AG04450 (cell line): ENCODE measurements at regions not wholly inside any gene's neighbourhood (a gene's known extent, or its start where the extent isn't known, plus 50 kb on each side); places are given as distances from the start of the nearest gene placed in this dataset.

Experiments
- CTCF ChIA-PET: fragments of 300-600, 350-600 bp; formaldehyde crosslinking; extraction: SDS; loops from one replicate; lab custom pipeline; 2022; ENCODE audit warnings: antibody characterized with exemption, inconsistent platforms; lab: Charles Lee
- POLR2A ChIA-PET: fragments of 350-600 bp; formaldehyde crosslinking; extraction: SDS; loops from one replicate; lab custom pipeline; 2021; ENCODE audit warnings: antibody characterized with exemption, inconsistent platforms; lab: Yijun Ruan, JAX
- DNase-seq: peaks from one replicate; pipeline ENCODE4 v3.0.0-alpha.2; 2011; ENCODE audit warnings: low read depth, low spot score
- H3K27ac ChIP-seq: one replicate; pipeline ENCODE4 v1.5.1; 2012; ENCODE audit warnings: low read depth, low read length, control low read depth
- H3K27me3 ChIP-seq: one replicate; pipeline ENCODE4 v1.6.0; 2012; ENCODE audit warnings: low read length; ENCODE audit not compliant: control insufficient read depth, insufficient read depth
- H3K4me3 ChIP-seq: 2 replicates; pipeline ENCODE4 v1.5.1; 2011; ENCODE audit warnings: mild to moderate bottlenecking, low read depth, low read length, control low read depth
- H3K9me3 ChIP-seq: 2 replicates; pipeline ENCODE4 v1.5.1; 2012; ENCODE audit warnings: low read length; ENCODE audit not compliant: control insufficient read depth, insufficient read depth
- CTCF ChIP-seq: IDR thresholded peaks from 2 replicates; pipeline ENCODE4 v1.5.1; 2011; ENCODE audit warnings: low read depth, low read length, control low read depth, inconsistent platforms

DNA sequence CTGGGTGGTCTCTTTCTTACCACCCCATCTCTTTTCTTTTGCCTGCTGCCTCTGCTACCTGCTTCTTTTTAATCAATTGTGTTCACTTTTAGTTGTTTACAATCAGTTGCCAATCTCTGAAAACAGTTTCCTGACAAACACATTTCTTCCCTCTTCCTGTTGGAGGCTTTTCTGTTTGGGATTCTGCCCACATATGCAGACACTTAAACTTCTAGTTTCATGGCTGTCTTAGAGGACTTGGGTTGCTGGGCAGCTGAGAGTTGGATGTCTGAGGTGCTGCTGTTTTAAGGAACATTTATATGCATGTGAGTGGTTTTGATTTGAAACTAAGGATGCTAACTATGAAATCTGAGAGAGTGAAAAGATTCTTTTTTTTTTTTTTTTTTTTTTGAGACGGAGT is 112.3 kb upstream of the LIMCH1 start:
- POLR2A ChIA-PET: no interaction called here

DNA sequence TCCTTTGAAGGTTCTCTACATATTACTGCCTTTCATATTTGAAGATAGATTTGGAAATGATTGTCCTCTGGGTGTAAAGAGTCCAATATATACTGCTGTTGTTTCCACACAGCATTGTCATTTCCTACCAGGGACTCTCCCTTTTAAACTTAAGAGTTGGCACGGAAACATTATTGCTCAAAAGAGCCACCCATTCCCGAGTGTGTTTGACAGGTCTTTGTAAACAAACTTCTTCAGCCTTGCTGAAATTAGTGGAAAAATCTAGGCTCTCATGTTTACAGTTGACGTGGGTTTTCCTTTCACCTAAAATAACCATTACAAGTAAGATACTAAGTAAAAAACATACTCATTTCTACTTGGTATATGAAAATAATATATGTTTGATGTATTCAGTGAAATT is 111.4 kb upstream of the LIMCH1 start:
- H3K9me3 ChIP-seq: no peaks in the 10 kb centered on the region
- H3K27ac ChIP-seq: no peak overlapping the region
- no peak for DNase-seq
- CTCF ChIA-PET: interaction anchor here (0.7 kb wide), 1 partner anchor 235 kb away, joined by 3 read pairs; no protein-coding TSS in a partner anchor
- TF ChIP-seq CTCF: no peak
- POLR2A ChIA-PET: no interaction called here
- peaks cover 7% of the 10 kb centered on the region for H3K27me3 ChIP-seq
- no peak overlapping the region for H3K4me3 ChIP-seq

More for the DNA sequence above, 112.3 kb upstream of the LIMCH1 start:
- TF ChIP-seq CTCF: no peak
- CTCF ChIA-PET: interaction anchor here (0.7 kb wide), 1 partner anchor 236 kb away, joined by 3 read pairs; no protein-coding TSS in a partner anchor
- no peak for DNase-seq
- H3K27ac ChIP-seq: no peak overlapping the region
- H3K27me3 ChIP-seq: peaks cover 3% of the 10 kb centered on the region
- no peak overlapping the region for H3K4me3 ChIP-seq
- no peaks in the 10 kb centered on the region for H3K9me3 ChIP-seq

DNA sequence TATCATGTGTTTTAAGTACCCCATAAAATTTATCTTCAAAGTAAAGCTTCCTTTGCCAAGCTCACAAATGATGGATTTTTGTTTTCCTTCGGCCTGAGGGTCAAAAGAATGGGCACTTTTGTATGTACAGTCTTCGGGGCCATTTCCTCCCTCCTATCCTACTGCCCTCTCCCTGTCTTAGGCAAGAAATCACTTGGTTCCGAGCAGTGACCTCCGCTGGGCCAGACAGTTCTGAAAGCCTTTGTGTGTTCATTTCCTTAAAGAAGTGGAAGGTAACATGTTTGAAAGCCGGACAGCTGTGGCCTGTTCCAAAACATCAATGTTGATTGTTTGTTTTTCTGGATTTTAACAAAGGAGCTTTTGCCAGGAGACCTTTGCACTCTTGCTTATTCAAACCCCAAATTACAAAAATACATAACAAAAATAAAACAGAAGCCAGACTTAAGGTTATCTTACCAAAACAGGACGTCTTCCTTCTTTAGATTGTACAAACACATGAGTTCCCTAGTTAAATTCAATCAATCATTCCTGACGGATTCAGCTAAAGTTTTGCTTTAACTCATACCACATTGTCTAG is 110.6 kb upstream of the LIMCH1 start:
- no peak overlapping the region for H3K4me3 ChIP-seq
- H3K9me3 ChIP-seq: no peaks in the 10 kb centered on the region
- TF ChIP-seq CTCF: no peak
- H3K27ac ChIP-seq: no peak overlapping the region
- DNase-seq: no peak
- H3K27me3 ChIP-seq: peaks cover 7% of the 10 kb centered on the region
- ChIA-PET CTCF (no interaction called here), POLR2A (no interaction called here)

DNA sequence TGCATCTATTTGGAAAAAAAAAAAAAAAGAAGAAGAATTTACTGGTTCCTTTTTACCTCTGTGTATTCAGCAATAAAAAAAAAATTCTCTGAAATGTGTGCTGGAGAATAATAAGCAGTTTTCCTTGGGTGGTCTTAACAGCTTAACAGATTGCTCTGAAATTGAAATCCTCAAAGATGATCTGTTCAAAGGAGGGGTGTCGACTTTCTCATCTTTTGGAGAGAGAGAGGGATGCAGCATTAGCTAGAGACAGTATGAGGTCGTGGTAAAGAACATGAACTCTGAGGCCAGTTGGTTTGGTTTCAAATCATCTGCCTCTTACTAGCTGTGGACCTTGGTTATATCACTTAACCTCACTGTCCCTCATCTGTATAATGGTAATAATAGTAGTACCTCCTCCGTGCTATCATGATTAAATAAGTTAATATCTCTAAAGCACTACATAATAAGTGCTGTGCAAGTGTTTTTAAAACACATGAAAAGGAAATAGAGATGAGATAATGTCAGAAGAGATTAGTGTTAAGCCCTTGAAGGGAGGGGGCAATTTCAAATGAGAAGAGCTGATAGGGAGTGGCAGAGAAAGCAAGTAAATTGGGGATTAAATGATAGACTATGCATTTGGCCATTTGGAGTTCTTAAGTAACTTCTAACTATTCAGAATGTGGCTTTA is 109.9 kb upstream of the LIMCH1 start:
- ChIA-PET CTCF (no interaction called here), POLR2A (no interaction called here)
- Histone ChIP-seq H3K27ac (no peak overlapping the region), H3K4me3 (no peak overlapping the region), H3K9me3 (no peaks in the 10 kb centered on the region), H3K27me3 (peaks cover 7% of the 10 kb centered on the region)
- TF ChIP-seq CTCF: no peak
- DNase-seq: no peak

- Histone ChIP-seq H3K4me3 (no peak overlapping the region), H3K9me3 (no peaks in the 10 kb centered on the region), H3K27me3 (peaks cover 5% of the 10 kb centered on the region), H3K27ac (no peak overlapping the region)
- DNase-seq: no peak
- ChIA-PET POLR2A (no interaction called here), CTCF (no interaction called here)
- no peak for TF ChIP-seq CTCF
Measured at GRCh38 chr4:41428601-41429279, 109.2 kb upstream of the LIMCH1 start.
